ENCODE measurements at regions not wholly inside any gene's neighbourhood (a gene's known extent, or its start where the extent isn't known, plus 50 kb on each side); places are given as distances from the start of the nearest gene placed in this dataset.

DNA sequence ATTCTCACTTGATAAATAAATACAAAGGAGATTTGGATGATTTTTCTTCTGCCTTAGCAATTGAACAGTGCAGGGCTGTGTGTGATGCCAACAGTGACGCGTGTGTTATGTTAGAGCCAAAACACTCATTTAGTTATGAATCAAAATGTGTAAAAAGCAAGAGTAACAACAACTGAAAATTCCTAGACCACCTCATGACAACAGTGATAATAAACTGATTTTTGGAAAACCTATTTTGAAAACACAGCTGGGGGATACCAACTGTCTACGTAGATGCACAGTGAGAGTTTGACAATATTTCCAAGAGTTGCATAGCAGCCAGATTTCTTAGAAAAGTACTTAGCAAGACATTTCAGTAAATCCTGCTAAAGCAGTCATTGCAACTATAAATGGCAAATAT is 323.9 kb downstream of the GALR1 start:
- no peak for DNase-seq (ENCODE audit: low spot score)

DNA sequence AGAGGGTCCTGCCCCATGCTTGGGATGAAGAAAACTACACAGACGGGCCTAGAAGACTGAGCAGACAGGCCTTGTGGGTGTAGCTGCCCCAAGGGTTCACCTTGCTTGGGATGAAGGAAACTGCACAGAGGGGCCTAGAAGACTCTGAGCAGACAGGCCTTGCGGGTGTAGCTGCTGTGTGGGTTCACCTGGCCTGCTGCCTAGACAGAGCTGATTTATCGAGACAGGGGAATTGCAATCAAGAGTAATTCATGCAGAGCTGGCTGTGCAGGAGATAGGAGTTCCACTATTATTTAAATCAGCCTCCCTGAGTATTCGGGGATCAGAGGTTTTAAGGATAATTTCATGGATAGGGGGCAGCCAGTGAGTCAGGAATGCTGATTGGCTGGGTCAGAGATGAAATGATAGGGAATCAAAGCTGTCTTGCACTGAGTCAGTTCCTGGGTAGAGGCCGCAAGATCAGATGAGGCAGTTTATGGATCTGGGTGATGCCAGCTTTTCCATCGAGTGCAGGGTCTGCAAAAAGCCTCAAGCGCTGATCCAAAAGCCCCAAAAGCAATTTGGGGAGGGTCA is 341.4 kb downstream of the GALR1 start:
- DNase-seq (ENCODE audit: low spot score): no peak

DNA sequence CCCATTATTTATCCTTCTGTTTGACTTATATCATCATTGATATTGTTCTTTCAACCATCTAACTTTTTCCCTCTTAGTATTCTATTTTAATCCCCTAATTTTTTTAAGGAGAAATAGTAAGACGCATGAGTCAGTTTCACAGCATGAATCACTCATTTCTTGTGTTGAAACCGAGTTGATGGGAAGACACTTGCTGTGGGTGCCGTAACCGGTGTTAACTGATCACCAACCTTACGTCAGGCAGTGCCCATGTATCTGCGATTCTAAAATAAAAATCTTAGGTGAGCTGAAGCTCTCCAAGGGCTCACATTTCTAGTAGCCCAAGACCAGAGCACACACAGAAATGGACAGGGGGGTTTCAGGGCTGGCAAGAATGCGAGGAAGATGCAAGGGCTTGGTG is 348.1 kb downstream of the GALR1 start:
- no peak for DNase-seq (ENCODE audit: low spot score)

DNA sequence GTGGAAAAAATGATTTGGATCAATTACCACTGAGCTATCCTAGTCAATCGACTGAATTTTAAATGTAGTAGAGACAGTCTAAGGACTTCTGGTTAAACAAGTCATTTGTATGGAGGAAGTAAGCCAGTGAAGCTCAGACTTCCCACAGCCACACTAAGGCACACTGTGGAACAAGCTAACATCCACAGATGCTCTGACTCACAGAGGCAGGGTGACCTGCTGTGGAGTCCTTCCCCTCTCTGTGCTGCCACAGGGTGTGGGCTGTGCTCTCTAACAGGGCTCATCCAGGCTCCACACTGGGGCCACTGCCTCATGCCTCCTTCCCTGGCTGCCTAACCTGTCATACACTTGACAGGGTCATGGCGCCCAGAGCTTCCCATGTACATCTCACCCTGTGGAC is 351.0 kb downstream of the GALR1 start:
- no peak for DNase-seq (ENCODE audit: low spot score)

DNA sequence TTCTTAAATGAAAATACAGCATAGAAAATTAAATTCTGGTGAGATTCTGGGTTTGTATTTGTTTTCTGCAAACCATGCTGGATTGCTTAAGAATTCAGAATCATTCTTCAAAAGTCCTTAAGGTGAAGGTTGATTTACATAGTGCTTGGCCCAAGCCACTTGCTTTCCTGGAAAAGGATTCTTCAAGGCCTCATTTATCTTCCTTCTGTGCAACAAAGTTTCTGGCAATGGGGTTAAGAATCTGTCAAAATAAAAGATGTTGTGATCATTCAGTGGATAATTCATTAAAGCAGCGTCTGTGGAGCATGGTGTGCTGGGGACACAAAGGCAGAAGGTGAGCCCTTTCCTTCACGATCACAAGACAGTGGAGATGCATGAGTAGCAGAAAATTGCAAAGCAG is 351.9 kb downstream of the GALR1 start:
- no peak for DNase-seq (ENCODE audit: low spot score)

DNA sequence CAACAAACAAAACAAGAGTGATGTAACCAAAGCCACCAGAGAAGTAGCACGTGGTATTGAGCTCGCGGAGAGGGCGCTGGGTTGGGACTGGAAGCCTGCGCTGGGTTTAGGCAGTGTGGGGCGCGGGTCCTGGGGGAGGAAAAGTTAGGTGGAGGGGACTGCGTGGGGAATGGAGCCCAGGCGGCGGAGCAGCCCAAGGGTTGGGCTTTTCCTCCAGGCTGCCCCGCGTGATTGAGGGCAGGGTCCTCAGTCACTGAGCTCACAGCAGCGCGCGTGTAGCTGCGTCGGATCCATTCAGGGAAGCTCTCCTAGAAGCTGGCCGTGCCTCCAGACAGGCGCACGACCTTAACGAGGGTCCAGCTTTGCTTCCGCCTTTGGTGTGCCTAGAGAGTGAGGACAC is 357.4 kb downstream of the GALR1 start:
- DNase-seq (ENCODE audit: low spot score): no peak

DNA sequence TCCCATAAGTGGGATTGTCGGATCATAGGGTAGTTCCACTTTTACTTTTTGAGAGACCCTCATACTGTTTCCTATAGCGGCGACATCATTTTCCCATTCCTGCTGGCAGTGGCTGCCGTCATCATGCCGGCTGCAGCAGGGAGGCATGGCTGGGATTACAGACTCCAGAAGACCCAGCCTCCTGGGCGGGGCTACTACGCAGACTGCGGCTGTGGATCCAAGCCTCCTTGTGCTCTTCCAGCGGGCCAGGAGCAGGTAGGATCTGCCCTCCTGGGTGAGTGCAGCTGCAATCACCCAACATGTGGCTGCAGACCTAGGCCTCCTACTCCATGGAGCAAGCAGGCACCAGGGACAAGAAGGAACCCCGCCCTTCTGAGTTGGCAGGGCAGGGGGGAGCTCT is 359.2 kb downstream of the GALR1 start:
- DNase-seq (ENCODE audit: low spot score): no peak

DNA sequence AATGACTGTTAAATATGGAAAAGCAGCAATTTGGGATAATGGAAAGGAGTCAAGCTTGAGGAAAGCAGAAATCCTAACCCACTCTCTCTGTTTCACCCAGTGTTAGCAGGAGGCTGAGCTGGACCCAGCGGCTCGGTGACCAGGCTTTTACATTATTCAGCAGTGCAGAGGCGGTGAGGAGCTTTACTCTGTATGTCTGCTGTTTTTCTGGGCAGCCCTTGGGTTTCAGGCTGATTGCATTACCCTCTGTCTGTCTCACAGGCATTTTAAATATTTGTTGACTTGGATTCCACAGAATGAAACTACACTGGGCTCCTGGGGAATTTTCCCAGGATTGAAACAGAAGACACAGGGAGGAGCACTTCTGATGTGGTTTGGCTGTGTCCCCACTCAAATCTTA is 368.0 kb downstream of the GALR1 start:
- no peak for DNase-seq (ENCODE audit: low spot score)

DNA sequence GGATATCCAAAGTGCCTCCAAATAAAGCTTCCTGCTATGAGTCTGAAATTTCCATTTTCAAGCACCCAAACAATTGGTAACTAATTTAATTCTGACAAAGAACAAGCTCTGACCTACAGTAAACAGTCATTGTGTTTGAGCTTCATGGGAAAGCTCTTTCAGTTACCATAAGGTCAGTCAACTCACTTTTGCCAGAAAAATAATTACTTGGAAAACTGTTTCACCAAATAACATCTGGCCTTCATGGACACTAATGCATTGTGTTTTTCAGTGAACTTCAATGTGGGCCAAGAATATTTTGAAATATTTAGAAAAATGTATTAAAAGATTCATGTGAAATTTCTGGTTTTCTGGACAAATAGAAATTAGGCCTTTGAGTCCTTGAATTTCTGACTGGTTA is 369.9 kb downstream of the GALR1 start:
- no peak for DNase-seq (ENCODE audit: low spot score)

DNA sequence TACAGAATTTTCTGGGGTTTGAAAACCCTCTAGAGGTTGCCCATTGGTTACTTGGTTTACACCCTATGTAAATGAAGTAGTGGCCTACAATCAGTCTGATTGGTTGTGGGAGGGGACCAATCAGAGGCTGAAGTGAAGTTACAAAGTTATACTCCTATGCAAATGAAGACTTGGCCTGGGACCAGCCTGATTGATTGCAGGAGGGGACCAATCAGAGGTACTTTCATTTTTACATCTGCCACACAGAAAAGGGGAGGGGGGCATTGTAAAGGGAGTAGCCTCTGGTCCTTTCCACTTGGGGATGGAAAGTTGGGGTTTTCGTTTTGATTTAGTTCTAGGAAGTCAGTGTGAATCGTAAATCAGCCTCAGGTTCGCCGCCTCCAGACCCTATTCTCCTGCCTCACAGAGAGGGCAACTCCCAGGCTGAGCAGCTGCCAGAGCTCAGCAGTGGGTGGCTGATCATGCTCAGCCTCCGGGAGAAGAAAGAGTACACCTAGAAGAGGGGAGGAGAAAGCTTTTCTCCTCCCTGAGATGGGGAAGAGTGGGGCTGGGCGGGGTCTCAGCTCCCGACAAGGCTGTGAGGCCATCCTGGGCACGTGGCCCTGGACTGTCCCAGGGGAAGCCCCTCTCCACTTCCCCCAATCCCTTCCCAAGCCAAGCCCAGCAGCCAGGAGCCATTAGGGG is 372.5 kb downstream of the GALR1 start:
- no peak for DNase-seq (ENCODE audit: low spot score)

DNA sequence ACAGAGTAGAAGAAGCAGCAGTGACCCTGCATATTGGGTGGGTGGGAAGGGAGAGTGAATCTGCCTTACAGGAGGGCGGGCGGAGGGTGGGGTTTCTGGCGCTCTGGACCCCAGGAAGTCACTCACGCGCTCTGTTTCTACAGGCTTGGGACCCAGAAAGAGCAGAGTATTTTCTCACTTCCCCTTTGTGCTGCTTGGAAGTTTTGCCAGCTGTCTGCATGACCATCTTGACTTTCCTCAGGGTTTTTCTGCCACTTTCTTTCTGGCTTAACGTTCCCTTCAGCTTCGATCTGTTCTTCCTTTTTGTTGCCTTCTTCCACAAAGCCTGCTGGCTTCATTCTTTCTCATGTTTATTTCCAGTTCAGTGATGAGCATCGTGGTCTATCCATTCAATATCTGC is 383.1 kb downstream of the GALR1 start:
- no peak for DNase-seq (ENCODE audit: low spot score)

DNA sequence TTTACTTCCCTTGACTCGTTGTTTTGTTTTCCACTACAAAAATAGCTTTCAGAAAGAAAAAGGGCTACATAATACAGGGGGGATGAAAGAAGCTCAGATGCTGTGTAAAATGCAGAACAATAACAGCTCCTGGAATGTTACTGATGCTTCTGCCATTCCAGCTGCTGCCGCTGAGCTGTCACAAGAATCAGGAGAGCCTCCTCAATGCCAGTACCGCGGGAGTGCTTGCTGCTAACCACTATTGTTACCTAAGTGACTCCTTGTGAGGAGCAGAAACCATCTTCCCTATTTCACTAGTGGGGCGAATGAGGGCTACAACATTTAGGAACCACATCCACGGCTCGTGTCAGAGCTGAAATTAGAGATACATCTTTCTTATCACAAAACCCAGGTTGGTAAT is 384.8 kb downstream of the GALR1 start:
- DNase-seq (ENCODE audit: low spot score): no peak

DNA sequence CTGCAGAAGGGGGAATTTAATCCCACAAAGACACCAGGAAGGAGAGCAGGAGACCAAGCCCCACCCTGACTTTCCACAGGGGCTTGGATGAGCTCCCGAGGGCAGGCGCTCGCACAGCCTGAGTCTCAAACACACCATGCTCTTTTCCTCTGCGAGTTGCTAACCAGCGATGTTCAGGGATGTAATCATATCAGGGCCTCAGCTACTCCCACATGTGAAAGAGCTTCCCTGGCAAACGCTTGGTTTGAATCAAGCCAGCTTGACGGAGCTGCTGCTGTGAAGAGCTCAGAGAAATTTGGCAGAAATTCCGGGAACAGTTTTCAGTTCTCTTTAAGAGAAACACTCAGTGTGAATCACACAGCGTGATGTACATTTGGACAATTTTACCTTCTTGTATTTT is 385.8 kb downstream of the GALR1 start:
- no peak for DNase-seq (ENCODE audit: low spot score)

DNA sequence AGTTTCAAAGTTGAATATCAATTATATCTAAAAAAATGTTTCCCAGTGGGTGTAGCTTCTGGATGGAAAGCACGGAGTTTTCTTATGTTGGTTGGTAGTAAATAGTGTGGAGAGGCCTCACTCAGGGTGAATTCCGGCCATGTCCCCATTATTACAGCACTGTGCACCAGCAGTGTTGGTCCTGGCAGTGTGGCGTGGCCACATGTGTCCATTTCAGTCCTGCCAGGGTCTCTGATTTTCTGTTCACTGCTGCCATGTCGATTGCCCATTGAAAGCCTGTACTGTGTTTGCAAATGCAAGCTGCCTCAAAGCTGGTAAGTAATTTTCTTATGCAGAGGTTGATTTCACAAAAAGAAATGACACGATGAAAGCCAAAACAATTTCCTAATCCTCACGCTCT is 386.2 kb downstream of the GALR1 start:
- DNase-seq (ENCODE audit: low spot score): no peak

DNA sequence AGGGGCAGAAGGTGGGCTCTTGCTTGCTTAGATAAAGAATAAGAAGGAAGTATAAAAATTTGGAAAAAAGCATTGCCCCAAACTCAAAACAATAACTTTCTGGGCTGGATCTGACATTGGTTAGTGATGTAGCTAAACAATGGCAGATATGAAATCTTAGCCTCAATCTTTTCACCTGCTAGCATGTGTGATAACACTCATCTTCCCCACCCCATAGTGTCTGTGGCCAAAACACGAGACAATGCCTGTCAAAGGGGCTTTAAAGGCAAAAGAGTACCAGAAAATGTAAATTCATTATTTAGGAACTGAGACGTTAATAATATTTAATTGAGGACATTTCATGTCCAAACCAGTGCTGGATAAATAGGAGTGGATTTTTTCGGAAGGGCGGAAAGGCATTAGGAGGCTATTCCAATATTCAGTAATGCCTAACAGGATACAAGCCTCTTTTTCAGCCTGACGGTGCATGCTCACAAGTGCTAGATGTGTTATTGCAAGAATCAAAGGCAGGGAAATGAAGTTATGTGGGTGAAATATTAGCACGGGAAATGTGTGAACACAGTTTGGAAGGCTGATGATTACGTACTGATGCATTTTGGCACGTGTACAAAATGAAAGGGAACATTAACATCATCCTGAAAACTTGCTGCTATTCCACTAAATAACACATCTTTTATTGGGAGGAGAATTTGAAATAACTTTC is 395.7 kb downstream of the GALR1 start:
- DNase-seq (ENCODE audit: low spot score): no peak

DNA sequence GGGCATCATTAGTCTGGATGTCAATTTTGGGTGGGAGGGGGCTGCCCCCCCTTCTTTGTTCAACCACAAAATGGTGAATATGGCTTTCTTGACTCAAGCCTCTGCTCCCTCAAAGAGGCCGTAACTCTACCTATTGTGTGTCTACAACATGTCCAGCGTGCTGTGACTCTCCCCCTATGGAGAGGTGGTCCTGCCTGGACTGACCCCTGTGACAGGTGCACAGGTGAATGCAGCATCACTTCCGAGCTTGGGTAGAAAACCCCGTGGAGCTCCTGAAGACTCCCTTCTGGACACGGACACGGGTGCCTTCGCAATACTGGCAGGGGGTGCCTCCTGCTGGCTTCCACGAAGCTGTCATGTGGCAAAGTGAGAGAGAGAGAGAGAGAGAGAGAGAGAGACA is 397.8 kb downstream of the GALR1 start:
- no peak for DNase-seq (ENCODE audit: low spot score)

DNA sequence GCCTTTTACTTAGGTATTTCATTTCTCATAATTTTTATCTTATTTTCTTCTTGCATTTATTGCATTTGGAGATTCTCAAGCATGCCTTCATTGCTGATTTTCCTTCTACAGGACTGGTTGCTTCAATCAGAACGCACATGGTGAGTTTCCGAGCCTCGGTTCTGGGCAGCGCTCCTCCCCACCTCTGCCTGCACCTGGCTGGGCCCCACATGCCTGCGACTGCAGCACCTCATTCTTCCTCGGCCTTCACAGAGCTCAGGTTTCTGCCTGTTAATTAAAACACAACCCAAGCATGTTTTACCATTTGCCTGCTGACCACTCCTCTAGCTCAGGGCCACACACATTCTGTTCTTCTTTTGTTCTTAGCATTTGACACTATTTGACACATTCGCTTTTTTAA is 398.8 kb downstream of the GALR1 start:
- no peak for DNase-seq (ENCODE audit: low spot score)

DNA sequence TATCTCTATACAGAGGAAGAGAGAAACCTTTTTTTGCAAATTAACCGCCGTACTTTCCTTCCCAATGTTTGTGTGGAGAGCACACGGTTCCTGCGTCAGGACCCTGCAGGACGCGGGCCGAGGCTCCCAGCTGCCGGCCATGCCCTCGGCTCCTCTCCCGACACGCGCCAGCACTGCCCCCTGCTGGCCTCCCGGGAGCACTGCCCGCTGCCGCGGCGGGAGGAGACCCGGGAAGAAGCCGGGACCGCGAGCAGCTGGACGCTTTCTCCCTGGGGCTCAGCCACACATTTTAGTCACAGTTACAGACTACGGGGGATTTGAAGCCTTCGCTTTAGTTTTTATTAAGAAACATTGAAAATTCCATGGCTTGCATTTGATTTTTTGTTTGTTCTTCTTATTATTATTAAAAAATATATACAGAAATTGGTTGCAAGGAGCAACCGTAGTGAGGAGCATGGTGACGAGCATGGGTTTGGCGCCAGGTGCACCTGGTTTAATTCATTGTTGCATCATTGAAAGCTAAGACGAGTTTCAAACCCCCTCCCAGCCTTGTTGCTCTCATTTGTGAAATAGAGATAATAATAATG is 401.2 kb downstream of the GALR1 start:
- DNase-seq (ENCODE audit: low spot score): peak; percentile 39

DNA sequence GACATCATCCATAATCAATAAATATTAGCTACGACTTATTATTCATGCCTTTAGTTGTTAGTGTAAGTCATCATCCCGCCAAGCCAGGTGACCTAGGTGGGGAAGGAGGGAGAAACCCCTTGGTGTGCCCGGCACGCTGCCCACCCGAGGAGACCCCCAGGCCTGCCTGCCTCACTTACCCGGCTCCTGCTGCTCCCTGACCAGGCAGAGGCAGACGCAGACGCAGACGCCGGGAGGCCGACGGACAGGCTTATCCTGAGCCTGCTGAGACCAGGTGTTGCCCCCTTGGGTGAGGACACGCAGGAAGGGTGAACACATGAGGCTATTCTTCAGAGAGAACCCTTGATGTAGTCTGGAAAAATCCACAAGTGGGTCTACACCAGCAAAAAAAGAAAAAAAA is 401.8 kb downstream of the GALR1 start:
- DNase-seq (ENCODE audit: low spot score): no peak

DNA sequence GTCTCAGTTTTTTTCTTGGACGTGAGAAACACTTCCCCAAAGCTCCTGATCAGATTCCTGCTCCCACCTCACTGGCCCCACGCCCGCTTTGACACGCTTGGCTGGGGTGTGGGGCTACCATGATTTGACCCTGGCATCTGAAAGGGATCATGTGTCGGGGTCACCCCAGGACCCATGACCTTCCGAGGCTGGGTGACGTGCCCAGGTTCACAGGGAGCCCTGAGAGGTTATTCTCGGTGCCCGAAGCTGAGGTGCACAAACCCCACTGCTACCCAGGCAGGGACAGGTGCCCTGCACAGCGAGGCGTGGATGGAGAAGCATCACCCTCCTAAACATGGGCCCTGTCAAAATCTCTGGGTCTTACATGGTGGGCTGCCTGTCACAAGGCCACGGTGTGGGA is 404.1 kb downstream of the GALR1 start:
- DNase-seq (ENCODE audit: low spot score): no peak

DNA sequence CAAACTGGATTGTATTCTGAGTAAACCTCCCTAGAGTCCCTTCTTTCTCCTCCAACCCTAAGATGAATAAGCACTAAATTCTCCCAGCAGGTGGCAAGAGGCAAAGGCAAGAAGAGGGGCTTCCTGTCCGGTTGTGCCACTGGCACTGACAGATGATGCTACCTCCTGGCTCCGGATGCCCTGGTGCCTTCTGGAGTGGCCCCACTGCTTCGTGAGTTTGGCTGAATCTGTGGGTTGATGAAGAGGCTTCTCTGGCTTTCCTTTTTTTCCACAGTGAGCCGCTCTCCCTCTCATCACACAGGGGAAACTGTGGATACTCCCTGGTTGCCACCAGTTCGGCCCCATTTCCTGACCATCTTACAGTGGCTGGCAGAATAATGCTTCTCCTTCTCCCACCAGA is 404.7 kb downstream of the GALR1 start:
- DNase-seq (ENCODE audit: low spot score): no peak

DNA sequence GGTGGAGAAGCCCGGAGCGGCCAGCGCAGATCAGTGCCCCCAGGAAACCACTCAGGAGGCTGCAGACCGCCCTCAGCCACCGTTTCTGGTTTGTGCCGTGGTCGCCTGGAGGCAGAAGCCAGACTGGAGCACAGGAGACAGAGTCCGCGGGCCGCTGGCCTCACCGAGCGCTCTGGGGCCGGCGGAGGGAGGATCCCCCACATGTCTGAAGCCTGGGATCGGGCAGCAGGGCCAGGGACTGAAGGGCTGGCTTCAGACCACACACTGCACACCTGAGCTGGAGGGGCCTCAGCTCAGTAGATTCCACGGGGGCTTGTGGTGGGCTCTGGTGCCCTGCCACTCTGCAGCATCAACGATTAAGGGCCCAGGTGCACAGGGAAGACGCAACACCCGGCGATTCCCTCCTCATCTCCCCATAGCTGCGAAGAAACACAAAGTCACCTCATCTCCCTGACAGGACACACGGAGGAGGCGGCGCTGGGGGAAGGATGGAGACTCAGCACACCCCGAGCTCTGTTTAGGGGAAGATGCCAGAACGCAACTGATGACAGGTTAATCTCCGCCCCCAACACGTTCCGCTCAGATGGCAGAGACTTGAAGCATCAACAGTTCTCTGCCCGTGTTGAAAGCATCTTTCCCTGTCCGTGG is 408.1 kb downstream of the GALR1 start:
- no peak for DNase-seq (ENCODE audit: low spot score)

DNA sequence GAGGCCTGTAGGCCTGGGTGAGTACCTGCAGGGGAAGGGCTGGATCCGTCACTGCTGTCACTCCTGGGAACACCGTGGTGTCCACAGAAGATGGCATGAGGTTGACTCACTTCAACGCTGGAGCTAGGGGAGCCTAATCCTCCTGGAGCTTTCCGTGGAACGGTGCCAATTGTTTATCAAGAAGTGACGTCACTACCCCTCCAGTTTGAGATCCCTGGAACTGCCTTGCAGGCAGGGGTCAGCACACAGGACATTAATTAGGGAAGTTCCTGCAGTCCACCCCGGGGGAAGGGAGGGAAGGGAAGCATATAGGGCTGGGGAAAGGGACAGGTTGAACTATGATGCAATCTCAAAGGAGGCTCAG is 408.6 kb downstream of the GALR1 start:
- no peak for DNase-seq (ENCODE audit: low spot score)

Measured in COLO829 (cell line).